IMR-90 (cell line): ENCODE measurements at regions not wholly inside any gene's neighbourhood (a gene's known extent, or its start where the extent isn't known, plus 50 kb on each side); places are given as distances from the start of the nearest gene placed in this dataset.

Experiments
- ATAC-seq: fragments of 200-7000 bp; cut with Tn5 transposase; 2 replicates; pipeline ENCODE4 v1.9.1; 2020; ENCODE audit warnings: low read depth, mild to moderate bottlenecking, moderate library complexity
- BruUV-seq: library from RNA; stranded (reverse); fragments of 400-500 nt; replicated peaks from 2 replicates; lab custom pipeline; 2021; lab: Mats Ljungman, UMichigan
- CTCF ChIA-PET: fragments of 300-600 bp; formaldehyde crosslinking; extraction: SDS; loops from one replicate; lab custom pipeline; 2021; ENCODE audit warnings: antibody characterized with exemption; lab: Yijun Ruan, JAX
- POLR2A ChIA-PET: fragments of 300-600 bp; sonication (Branson Sonifier 250); formaldehyde crosslinking; loops from one replicate; lab custom pipeline; 2022; ENCODE audit warnings: antibody characterized with exemption; ENCODE audit not compliant: unreplicated experiment; lab: Charles Lee
- DNase-seq: peaks from one replicate; pipeline ENCODE4 v3.0.0; 2013
- H2AFZ ChIP-seq: replicated peaks from 2 replicates; pipeline ENCODE3; 2013; ENCODE audit warnings: low read length, mild to moderate bottlenecking; ENCODE audit not compliant: poor library complexity
- H2AK5ac ChIP-seq: 2 replicates; pipeline ENCODE4 v1.6.1; 2013; ENCODE audit warnings: low read depth, low read length, inconsistent platforms
- H2AK9ac ChIP-seq: replicated peaks from 2 replicates; pipeline ENCODE3; 2013; ENCODE audit warnings: mild to moderate bottlenecking, low read depth, low read length, moderate library complexity; ENCODE audit not compliant: poor library complexity
- H2BK120ac ChIP-seq: 2 replicates; pipeline ENCODE4 v1.6.1; 2013; ENCODE audit warnings: low read depth, low read length, inconsistent platforms
- H2BK15ac ChIP-seq: 3 replicates; pipeline ENCODE4 v1.6.1; 2013; ENCODE audit warnings: low read depth, low read length, inconsistent platforms
- H2BK20ac ChIP-seq: 2 replicates; pipeline ENCODE4 v1.6.1; 2013; ENCODE audit warnings: low read depth, mild to moderate bottlenecking, inconsistent platforms, low read length, moderate library complexity
- H2BK5ac ChIP-seq: 2 replicates; pipeline ENCODE4 v1.6.1; 2013; ENCODE audit warnings: mild to moderate bottlenecking, low read depth, low read length, inconsistent platforms; ENCODE audit not compliant: poor library complexity, severe bottlenecking
- H3K14ac ChIP-seq: replicated peaks from 2 replicates; pipeline ENCODE4 v1.6.1; 2013; ENCODE audit warnings: low read depth, low read length, inconsistent platforms
- H3K18ac ChIP-seq: 2 replicates; pipeline ENCODE4 v1.6.1; 2013; ENCODE audit warnings: low read depth, low read length, control low read depth
- H3K23ac ChIP-seq: 2 replicates; pipeline ENCODE4 v1.6.1; 2013; ENCODE audit warnings: low read depth, low read length, inconsistent platforms
- H3K27ac ChIP-seq: 2 replicates; pipeline ENCODE4 v1.5.1; 2013; ENCODE audit warnings: mild to moderate bottlenecking, control low read depth, low read length; ENCODE audit not compliant: insufficient read depth
- H3K27me3 ChIP-seq: 2 replicates; pipeline ENCODE4 v1.6.1; 2013; ENCODE audit warnings: low read length; ENCODE audit not compliant: control insufficient read depth, insufficient read depth
- H3K36me3 ChIP-seq: 2 replicates; pipeline ENCODE4 v1.6.1; 2013; ENCODE audit warnings: low read length, mixed read lengths; ENCODE audit not compliant: control insufficient read depth, insufficient read depth
- H3K4ac ChIP-seq: 2 replicates; pipeline ENCODE4 v1.6.1; 2013; ENCODE audit warnings: low read depth, low read length, inconsistent platforms
- H3K4me1 ChIP-seq: 2 replicates; pipeline ENCODE4 v1.6.1; 2013; ENCODE audit warnings: low read length, mixed read lengths; ENCODE audit not compliant: control insufficient read depth, insufficient read depth
- H3K4me2 ChIP-seq: 2 replicates; pipeline ENCODE4 v1.6.1; 2013; ENCODE audit warnings: low read depth, mild to moderate bottlenecking, control low read depth, low read length, moderate library complexity
- H3K4me3 ChIP-seq: 2 replicates; pipeline ENCODE4 v1.5.1; 2013; ENCODE audit warnings: low read depth, mild to moderate bottlenecking, control low read depth, low read length, moderate library complexity; ENCODE audit not compliant: insufficient read depth
- H3K56ac ChIP-seq: 2 replicates; pipeline ENCODE4 v1.6.1; 2013; ENCODE audit warnings: low read length, inconsistent platforms; ENCODE audit not compliant: insufficient read depth; ENCODE audit errors: extremely low read depth
- H3K79me1 ChIP-seq, 2 experiments: 2 replicates each; pipeline ENCODE4 v1.6.1; 2013; ENCODE audit warnings: low read length in 2 of 2, inconsistent platforms in 1 of 2, low read depth in 1 of 2
- H3K9ac ChIP-seq: 2 replicates; pipeline ENCODE4 v1.6.1; 2013; ENCODE audit warnings: low read depth, low read length, control low read depth
- H3K9me1 ChIP-seq: 2 replicates; pipeline ENCODE4 v1.6.1; 2013; ENCODE audit warnings: low read length, inconsistent platforms; ENCODE audit not compliant: insufficient read depth
- H3K9me3 ChIP-seq: 2 replicates; pipeline ENCODE4 v1.6.1; 2013; ENCODE audit warnings: low read length; ENCODE audit not compliant: control insufficient read depth, insufficient read depth
- H4K20me1 ChIP-seq: 2 replicates; pipeline ENCODE4 v1.6.1; 2013; ENCODE audit warnings: low read length, inconsistent platforms; ENCODE audit not compliant: insufficient read depth
- H4K5ac ChIP-seq: 2 replicates; pipeline ENCODE4 v1.6.1; 2013; ENCODE audit warnings: mild to moderate bottlenecking, low read depth, low read length, control low read depth
- H4K8ac ChIP-seq, 2 experiments: 2 replicates each; pipeline ENCODE4 v1.6.1; 2013; ENCODE audit warnings: low read depth in 2 of 2, low read length in 2 of 2, control low read depth in 1 of 2, inconsistent platforms in 1 of 2
- H4K91ac ChIP-seq: 2 replicates; pipeline ENCODE4 v1.6.1; 2013; ENCODE audit warnings: low read depth, low read length, inconsistent platforms; ENCODE audit not compliant: insufficient read depth
- BHLHE40 ChIP-seq: fragments of 150-350 bp; IDR thresholded peaks from 2 replicates; pipeline ENCODE4 v1.6.1; 2016; ENCODE audit warnings: mild to moderate bottlenecking, low read depth, low read length
- CEBPB ChIP-seq: IDR thresholded peaks from 2 replicates; pipeline ENCODE4 v1.6.1; 2012; ENCODE audit warnings: low read depth, low read length, improper control_type of control experiment
- CTCF ChIP-seq: conservative IDR thresholded peaks from 2 replicates; pipeline ENCODE4 v1.5.1; 2012; ENCODE audit warnings: mild to moderate bottlenecking, low read depth, low read length, improper control_type of control experiment
- FOS ChIP-seq: fragments of 150-350 bp; IDR thresholded peaks from 2 replicates; pipeline ENCODE4 v1.6.1; 2016; ENCODE audit warnings: low read depth, low read length
- MAFK ChIP-seq: IDR thresholded peaks from 2 replicates; pipeline ENCODE4 v1.6.1; 2012; ENCODE audit warnings: low read depth, low read length, improper control_type of control experiment
- MXI1 ChIP-seq: IDR thresholded peaks from 2 replicates; pipeline ENCODE4 v1.6.1; 2012; ENCODE audit warnings: low read depth, mild to moderate bottlenecking, low read length, moderate library complexity, borderline replicate concordance
- NFE2L2 ChIP-seq: fragments of 150-350 bp; IDR thresholded peaks from 2 replicates; pipeline ENCODE4 v1.6.1; 2016; ENCODE audit warnings: low read depth, mild to moderate bottlenecking, low read length
- POLR2A ChIP-seq: IDR thresholded peaks from 2 replicates; pipeline ENCODE4 v1.6.1; 2012; ENCODE audit warnings: mild to moderate bottlenecking, low read depth, low read length
- RCOR1 ChIP-seq: IDR thresholded peaks from 2 replicates; pipeline ENCODE4 v1.6.1; 2012; ENCODE audit warnings: mild to moderate bottlenecking, low read length, improper control_type of control experiment; ENCODE audit not compliant: insufficient replicate concordance
- RFX5 ChIP-seq: IDR thresholded peaks from 2 replicates; pipeline ENCODE4 v1.8.0; 2012; ENCODE audit warnings: low read depth, mild to moderate bottlenecking, low read length, moderate library complexity
- SMC3 ChIP-seq: fragments of 150-350 bp; IDR thresholded peaks from 2 replicates; pipeline ENCODE4 v1.6.1; 2016; ENCODE audit warnings: low read depth, mild to moderate bottlenecking, antibody characterized with exemption, low read length, moderate library complexity
- WGBS, 2 experiments: methylation state at CpG; one replicate each; pipeline versions ENCODE4 v1.1.5 to v1.1.7; 2013; ENCODE audit warnings: missing lambda C conversion rate in 2 of 2; ENCODE audit not compliant: insufficient read length in 1 of 2; ENCODE audit errors: extremely low coverage in 2 of 2; 5-methylcytosine and 5-hydroxymethylcytosine counted together
- dilution Hi-C: fragments of 300-500 bp; cut with HindIII; formaldehyde crosslinking; loops from one replicate; pipeline ENCODE4 v1.14.3; 2018; ENCODE audit warnings: low sequenced_read_pairs; ENCODE audit not compliant: unreplicated experiment
- in situ Hi-C: fragments of 300-500 bp; cut with MboI; formaldehyde crosslinking; loops from 3 replicates; pipeline ENCODE4 v1.14.3; 2019; ENCODE audit warnings: low sequenced_read_pairs, inconsistent platforms, mixed read lengths
- intact Hi-C: fragments of 100-400 bp; cut with micrococcal nuclease; formaldehyde crosslinking; loops from 2 replicates; pipeline ENCODE4 v1.10.0; 2022

GRCh38 chr1:29441916-29442668, 205.8 kb downstream of the PTPRU start:
- no peak overlapping the region for H2AFZ ChIP-seq
- H3K18ac ChIP-seq, result no peak overlapping the region
- H3K9me1 ChIP-seq, result no peaks in the 10 kb centered on the region
- ChIA-PET POLR2A (no interaction called here), CTCF (no interaction called here)
- no peak for ATAC-seq
- no peak overlapping the region for H4K8ac ChIP-seq
- H3K4me2 ChIP-seq, result no peak overlapping the region
- H2AK5ac ChIP-seq, result no peak overlapping the region
- no peak overlapping the region for H3K4ac ChIP-seq
- H2BK5ac ChIP-seq, result no peak overlapping the region
- H2BK20ac ChIP-seq, result no peak overlapping the region
- H3K27ac ChIP-seq, result no peak overlapping the region
- no peaks in the 10 kb centered on the region for H3K9me3 ChIP-seq
- no peaks in the 10 kb centered on the region for H3K79me1 ChIP-seq
- intact Hi-C loops (no loop called here), dilution Hi-C loops (no loop called here), in situ Hi-C loops (no loop called here)
- H2AK9ac ChIP-seq, result no peak overlapping the region
- no peak overlapping the region for H2BK15ac ChIP-seq
- H3K56ac ChIP-seq, result no peak overlapping the region
- no peak for TF ChIP-seq SMC3
- no peak for TF ChIP-seq POLR2A
- no peak for TF ChIP-seq CEBPB
- TF ChIP-seq CTCF, result no peak
- no peak for TF ChIP-seq BHLHE40
- TF ChIP-seq MAFK, result no peak
- TF ChIP-seq FOS, result no peak
- TF ChIP-seq RCOR1, result no peak
- TF ChIP-seq NFE2L2, result no peak
- no peak for TF ChIP-seq MXI1
- no peak for TF ChIP-seq RFX5
- no peak overlapping the region for H3K23ac ChIP-seq
- no peak overlapping the region for H3K4me3 ChIP-seq
- H3K36me3 ChIP-seq, result no peaks in the 10 kb centered on the region
- 30% methylated on average over 2 of the region's 10 CpGs; no CpG with 5 or more reads in 1 of the 2 experiments for WGBS, 2 experiments
- H3K14ac ChIP-seq, result no peak overlapping the region
- H4K5ac ChIP-seq, result no peak overlapping the region
- no peaks in the 10 kb centered on the region for H4K20me1 ChIP-seq
- no peak overlapping the region for H3K9ac ChIP-seq
- no peaks in the 10 kb centered on the region for H3K4me1 ChIP-seq
- no peaks in the 10 kb centered on the region; the same call in 1 of the 2 replicates for H3K27me3 ChIP-seq
- DNase-seq, result no peak
- BruUV-seq, result no TSS peak
- H2BK120ac ChIP-seq, result no peak overlapping the region
- H4K91ac ChIP-seq, result no peak overlapping the region
